Brain microvascular endothelial cell (primary cell): ENCODE measurements at regions not wholly inside any gene's neighbourhood (a gene's known extent, or its start where the extent isn't known, plus 50 kb on each side); places are given as distances from the start of the nearest gene placed in this dataset.

Experiments used
- DNase-seq: peaks from one replicate; pipeline ENCODE4 v3.0.0-alpha.2; 2020
- H3K27ac ChIP-seq: fragments of 250-450 bp; sonication (Bioruptor Pico); 2 replicates; pipeline ENCODE4 v1.5.1; 2020; ENCODE audit warnings: mild to moderate bottlenecking, moderate library complexity
- H3K27me3 ChIP-seq: fragments of 250-450 bp; sonication (Bioruptor Pico); replicated peaks from 2 replicates; pipeline ENCODE4 v1.5.1; 2020; ENCODE audit warnings: mild to moderate bottlenecking
- H3K36me3 ChIP-seq: fragments of 250-450 bp; sonication (Bioruptor Pico); replicated peaks from 2 replicates; pipeline ENCODE4 v1.5.1; 2020; ENCODE audit warnings: mild to moderate bottlenecking
- H3K4me3 ChIP-seq: 2 replicates; pipeline ENCODE4 v1.5.1; 2011; ENCODE audit warnings: low read depth, mild to moderate bottlenecking, control low read depth, low read length, moderate library complexity
- CTCF ChIP-seq: IDR thresholded peaks from 2 replicates; pipeline ENCODE4 v1.5.1; 2011; ENCODE audit warnings: low read depth, mild to moderate bottlenecking, moderate library complexity, low read length, control low read depth, inconsistent platforms; ENCODE audit errors: missing control alignments
- in situ Hi-C: cut with HindIII; loops from 2 replicates; pipeline ENCODE4 v1.10.0; 2017; ENCODE audit warnings: low sequenced_read_pairs, low pct_ligation_motif_present

- H3K27ac ChIP-seq: no peak overlapping the region
- H3K4me3 ChIP-seq: no peak overlapping the region
- H3K36me3 ChIP-seq: no peaks in the 10 kb centered on the region
- no peak for TF ChIP-seq CTCF
- H3K27me3 ChIP-seq: peaks cover 8% of the 10 kb centered on the region
- DNase-seq: no peak
- in situ Hi-C loops: no loop called here
These were observed 53.1 kb upstream of the ENTPD6 start for GRCh38 chr20:25142435-25142834.

- Histone ChIP-seq H3K27ac (no peak overlapping the region), H3K27me3 (peaks cover 26% of the 10 kb centered on the region), H3K4me3 (no peak overlapping the region), H3K36me3 (no peaks in the 10 kb centered on the region)
- TF ChIP-seq CTCF: no peak
- DNase-seq: no peak
- in situ Hi-C loops: no loop called here
These were observed 50.4 kb upstream of the ENTPD6 start for GRCh38 chr20:25145131-25145530.
